Adrenal gland (tissue), 5 donors: ENCODE measurements at regions not wholly inside any gene's neighbourhood (a gene's known extent, or its start where the extent isn't known, plus 50 kb on each side); places are given as distances from the start of the nearest gene placed in this dataset.

Experiments
- CTCF ChIP-seq, 6 experiments: fragments of 450-650 bp in 4 of 6; fragments of 200-600 bp in 2 of 6; sonication (generic) in 1 of 6; IDR thresholded peaks; 1 replicate in 5 of 6; 2 replicates in 1 of 6; pipeline versions ENCODE4 v1.5.1 to v1.8.0; 2016 to 2021; ENCODE audit warnings: antibody characterized with exemption in 6 of 6, mild to moderate bottlenecking in 2 of 6, moderate library complexity in 1 of 6
- POLR2A ChIP-seq, 2 donors: fragments of 450-650 bp; IDR thresholded peaks; one replicate each; pipeline ENCODE4 v1.6.1; 2017; ENCODE audit warnings: antibody characterized with exemption in 2 of 2, mild to moderate bottlenecking in 2 of 2, moderate library complexity in 1 of 2
- donor health status: DM: no; HTN: no; CAD: no.

- TF ChIP-seq CTCF (IDR thresholded peaks at IDR 0.05) (no peak), POLR2A (IDR thresholded peaks at IDR 0.05) (no peak)
Measured at GRCh38 chr1:232149287-232150201, 480.4 kb downstream of the SIPA1L2 start.
